ENCODE measurements at regions not wholly inside any gene's neighbourhood (a gene's known extent, or its start where the extent isn't known, plus 50 kb on each side); places are given as distances from the start of the nearest gene placed in this dataset.

DNA sequence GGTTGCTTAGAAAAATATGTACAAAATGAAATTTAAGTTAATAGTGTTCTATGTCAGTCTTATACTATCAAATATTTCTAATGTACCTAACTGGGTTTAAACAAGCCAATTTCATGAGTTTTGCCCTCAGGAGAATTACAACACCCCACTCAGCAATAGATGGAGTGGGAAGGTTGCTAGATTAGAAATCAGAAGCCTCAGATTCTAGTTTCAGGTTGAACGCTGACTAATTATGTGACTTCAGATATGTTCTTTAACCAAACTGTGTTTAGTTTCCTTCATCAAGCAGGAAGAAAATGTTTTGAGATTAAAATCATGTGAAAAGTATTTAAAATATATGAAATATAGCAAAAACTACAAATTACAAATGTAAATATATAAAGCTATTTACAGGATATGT is 133.8 kb upstream of the KCNH7 start:
- intact Hi-C loops (cut with micrococcal nuclease) = no loop called here

DNA sequence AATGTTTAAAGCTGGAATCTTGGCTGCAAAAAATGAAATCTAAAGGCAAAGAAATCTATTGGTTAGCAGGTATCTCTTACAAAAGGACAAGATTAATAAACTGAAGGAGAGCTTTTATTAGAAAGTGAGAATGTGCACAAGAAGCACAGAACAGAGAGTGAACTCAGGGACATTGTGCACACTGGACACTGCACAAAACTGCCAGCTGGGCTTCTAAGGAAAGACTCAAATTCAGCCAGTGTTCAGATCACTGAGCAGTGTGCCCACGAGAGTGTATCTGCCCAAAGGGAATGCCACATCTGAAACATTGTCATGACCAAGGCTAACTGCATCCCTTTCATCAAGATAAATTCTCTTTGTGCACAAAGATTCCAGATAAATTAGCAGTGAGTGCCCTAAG is 129.7 kb upstream of the KCNH7 start:
- intact Hi-C loops (cut with micrococcal nuclease) = no loop called here

DNA sequence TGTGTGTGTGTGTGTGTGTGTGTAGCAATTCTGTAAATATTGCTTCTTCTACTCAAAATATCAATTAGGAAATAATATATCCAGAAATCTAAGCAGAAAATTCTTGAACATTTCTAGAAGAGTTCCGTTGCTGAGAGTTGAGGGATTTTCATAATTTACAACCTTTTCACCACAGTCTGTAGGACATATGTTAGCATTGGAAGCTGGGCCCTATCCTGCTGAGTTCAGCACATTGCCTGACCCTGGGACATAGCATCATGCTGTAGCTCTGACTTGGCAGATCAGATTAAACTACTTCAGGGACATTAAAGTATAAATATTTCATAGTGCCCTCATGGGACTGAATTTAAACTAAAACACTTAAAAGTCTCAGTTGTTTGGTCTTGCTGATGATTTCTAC is 129.2 kb upstream of the KCNH7 start:
- intact Hi-C loops (cut with micrococcal nuclease) = no loop called here

DNA sequence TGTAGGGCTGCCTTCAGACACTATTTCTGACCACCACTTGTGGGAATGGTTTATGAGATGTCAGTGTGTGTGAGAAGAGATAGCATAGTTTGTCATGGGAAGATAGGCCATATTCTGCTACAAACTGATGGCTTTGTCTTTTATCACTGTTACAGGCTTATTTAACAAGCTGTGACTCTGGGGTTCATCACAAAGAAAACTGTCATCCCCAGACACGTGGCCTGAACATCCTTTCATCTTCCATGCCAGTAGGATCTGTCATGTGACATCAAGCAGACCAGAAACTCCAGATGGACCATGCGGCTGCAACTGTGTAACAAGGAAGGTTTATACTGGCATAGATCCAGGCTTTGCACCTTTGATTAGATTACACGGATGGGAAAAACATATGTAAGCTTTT is 128.6 kb upstream of the KCNH7 start:
- intact Hi-C loops (cut with micrococcal nuclease) = no loop called here

DNA sequence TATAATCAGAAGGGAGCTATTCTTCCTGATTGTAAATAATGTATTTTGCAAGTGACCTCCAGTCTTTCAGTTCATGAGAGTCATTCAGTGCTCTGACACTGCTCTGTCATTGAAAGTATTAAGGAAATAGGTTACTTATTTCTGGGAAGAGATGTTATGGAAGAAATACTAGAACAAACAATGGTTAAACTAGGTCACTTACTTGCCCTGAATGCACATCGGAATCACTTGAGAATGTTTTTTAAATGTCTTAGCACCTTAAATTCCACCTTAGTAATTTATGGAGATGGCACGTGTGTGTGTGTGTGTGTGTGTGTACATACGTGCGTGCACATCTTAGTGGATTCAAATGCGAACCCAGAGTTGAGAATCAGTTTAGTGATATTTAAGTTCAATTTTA is 126.6 kb upstream of the KCNH7 start:
- intact Hi-C loops (cut with micrococcal nuclease) = no loop called here

DNA sequence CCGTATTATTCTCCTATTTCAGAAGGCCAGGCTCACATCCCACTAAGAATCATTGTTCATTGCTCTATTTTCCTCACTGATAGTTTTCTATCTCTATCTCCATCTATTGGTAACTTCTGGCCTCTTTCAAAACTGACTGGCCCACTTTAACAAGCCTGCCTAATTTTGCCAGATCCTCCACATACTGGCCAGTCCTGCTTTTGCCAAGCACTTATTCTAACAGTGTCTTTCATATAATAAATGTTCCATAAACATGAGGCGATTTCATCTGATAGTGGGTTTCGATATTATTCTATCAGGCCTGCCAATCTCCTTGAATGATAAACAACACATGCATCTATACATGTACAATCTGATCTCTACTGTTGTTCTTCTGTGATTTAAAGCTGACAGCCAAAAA is 125.9 kb upstream of the KCNH7 start:
- intact Hi-C loops (cut with micrococcal nuclease) = no loop called here

DNA sequence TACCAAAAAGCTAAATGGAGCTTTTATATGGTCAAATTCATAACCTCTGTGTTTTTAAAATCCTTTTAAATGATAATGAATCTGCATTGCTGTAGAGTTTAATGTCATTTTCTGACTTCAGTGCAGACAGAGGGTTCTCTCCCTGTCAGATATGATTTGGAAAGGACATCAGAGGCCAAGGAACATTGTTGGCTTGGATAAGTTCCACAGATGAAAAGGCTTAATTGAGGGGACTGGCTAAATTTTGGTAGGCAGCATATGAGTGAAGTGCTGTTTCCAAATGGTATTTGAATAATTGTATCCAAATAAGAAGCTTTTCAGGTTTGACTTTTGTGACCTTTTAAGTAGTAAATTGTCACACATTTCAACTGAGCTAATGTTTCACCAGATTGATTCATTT is 124.6 kb upstream of the KCNH7 start:
- intact Hi-C loops (cut with micrococcal nuclease) = no loop called here

DNA sequence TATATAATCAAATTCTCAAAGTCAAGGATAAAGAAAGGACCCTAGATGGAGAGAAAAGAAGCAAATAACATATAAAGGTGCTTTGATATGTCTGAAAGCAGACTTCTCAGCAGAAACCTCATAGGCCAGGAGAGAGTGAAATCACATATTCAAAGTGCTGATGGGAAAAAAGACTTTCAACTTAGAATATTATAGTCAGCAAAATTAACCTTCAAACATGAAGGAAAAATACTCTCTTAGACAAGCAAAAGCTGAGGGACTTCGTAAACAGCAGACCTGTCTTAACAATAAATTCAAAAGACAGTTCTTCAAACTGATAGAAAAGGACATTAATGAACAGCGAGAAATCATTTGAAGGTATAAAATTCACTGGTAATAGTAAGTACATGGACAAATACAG is 107.2 kb upstream of the KCNH7 start:
- intact Hi-C loops (cut with micrococcal nuclease) = no loop called here

DNA sequence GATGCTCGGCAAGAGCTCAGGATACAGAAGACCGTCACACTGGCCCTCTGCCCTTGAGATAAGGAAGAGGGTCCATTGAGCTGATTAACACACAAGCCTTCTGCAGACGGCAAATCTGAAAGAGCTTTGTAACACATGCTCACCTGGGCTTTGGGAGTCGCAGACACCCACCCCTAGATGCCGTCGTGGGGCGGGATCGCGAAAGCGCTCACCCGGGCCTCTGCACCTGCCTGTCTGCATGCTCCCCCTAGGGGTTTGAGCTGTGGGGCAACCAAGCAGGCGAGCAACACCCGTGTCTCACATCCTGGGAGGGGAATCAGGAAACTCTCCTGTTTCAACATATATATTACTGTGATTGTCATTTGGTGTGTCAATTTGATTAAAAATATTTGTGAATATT is 99.8 kb upstream of the KCNH7 start:
- intact Hi-C loops (cut with micrococcal nuclease) = no loop called here

DNA sequence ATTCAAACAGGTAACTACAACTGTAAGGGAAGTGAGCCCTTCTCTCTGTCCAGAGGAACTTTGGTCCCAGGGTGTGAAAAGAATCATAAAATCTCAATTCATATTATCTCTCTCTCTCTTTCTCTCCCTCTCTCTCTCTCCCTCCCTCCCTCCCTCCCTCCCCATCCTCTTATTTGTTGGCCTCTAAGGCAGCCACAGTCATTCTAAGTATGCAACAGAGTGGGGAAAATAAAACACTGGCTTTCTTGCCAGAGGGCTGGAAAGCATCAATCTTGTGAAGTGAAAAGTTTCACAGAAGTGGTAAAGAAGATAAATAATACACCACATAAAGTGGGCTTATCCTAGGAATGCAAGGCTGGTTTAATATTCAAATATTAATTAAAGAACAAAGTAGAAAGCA is 95.6 kb upstream of the KCNH7 start:
- intact Hi-C loops (cut with micrococcal nuclease) = no loop called here

DNA sequence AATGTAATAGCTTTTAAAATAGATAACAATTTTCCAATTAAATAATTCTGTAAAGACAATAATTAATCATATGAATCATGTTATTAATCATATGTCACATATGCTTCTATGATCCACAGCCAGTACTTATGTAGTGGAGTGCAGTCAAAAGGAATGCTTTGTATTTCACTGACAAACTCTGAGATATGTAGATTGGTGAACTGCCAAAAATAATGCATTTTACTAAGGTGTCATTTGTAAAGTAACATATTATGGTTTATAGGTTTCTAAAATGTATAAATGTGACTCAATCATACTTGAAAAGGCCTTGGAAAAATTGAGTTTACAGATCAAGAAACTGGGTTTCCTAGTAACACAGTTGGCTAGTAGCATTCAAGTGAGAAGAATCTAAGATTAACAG is 93.8 kb upstream of the KCNH7 start:
- intact Hi-C loops (cut with micrococcal nuclease) = no loop called here

DNA sequence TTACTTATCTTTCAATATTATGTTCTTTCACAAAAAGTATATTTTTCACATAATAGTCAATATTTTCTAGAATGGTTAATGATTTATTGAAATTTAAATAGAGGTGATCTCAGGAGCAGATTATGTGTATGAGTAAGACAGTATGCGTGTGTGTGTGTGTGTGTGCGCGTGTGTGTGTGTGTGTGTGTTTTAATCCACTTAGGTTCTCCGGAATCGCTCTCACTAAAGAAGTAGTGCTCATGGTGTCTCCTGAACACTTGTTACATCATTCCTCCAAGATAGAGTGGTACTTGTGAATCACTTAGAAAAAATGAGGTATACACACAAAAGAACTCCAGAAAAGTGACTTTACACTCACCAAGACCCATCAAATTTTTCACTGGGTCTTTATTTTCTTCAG is 91.0 kb upstream of the KCNH7 start:
- intact Hi-C loops (cut with micrococcal nuclease) = no loop called here

DNA sequence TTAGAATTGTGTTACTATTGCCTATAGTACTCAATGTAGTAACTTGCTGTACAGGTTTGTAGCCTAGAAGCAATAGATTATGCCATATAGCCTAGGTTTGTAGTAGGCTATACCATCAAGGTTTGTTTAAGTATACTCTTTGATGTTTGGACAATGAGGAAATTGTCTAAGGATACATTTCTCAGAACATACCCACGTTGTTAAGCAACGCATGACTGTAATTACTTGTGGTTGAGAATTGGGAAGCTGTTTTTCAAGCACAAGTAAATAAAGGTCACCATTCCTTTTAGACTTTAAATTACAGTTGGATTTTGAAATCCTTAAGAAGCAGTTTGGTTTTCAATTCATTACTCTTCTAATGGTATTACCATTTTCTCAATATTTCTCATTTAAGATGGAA is 89.8 kb upstream of the KCNH7 start:
- intact Hi-C loops (cut with micrococcal nuclease) = no loop called here

DNA sequence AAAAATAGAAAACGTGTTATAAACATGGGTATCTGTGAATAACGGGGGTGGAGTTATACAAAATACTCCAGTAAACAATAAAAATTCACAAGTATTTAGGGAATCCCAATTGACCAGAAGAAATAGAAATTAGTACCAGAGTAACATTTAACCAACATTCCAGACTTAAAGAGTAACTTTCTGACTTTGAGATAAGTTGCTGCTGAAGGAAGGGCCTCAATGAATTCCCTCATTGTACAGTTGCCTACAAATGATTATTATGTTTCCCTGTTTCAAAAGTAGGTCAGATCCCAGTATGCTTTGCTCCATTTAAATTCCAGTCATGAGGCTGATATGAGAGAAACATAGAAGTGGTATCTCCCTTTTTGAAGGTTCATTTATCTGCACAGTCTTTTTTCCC is 88.3 kb upstream of the KCNH7 start:
- intact Hi-C loops (cut with micrococcal nuclease) = no loop called here

DNA sequence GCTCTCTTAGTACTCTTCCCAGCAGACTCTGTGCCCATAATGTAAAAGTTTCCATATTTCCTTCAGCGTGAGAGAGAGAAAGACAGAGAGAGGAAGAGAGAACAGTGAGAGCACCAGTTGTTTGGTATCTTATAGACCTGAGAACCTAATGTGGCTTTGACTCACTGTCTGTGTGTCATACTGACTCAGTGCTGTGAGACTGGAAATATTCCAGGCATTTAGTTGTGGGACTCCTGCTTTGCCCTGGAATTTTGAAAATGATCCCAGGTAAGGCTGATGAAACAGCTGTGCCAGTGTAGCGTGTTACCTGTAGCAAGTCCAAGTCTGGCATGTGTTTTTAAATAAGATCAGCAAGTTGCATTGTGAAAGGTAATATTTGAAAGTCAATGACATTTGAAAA is 87.9 kb upstream of the KCNH7 start:
- intact Hi-C loops (cut with micrococcal nuclease) = no loop called here

DNA sequence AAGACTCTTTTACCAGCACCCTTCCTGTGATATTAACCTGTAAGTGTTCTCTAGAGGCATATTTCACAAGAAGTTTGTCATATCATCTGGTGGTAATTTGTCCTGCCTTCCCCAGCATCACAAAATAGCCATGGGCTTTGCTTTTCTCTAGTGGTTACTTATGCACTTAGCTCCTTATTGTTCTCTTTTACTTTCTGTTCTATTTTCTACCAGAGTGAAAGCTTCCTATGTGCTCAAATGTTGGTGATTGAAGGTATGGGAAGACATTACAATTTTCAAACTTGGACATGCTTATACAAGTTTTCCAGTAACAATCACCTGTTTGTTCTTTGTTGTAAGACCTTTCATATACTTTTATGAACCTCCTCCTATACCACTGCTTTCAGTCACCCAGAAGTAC is 87.0 kb upstream of the KCNH7 start:
- intact Hi-C loops (cut with micrococcal nuclease) = no loop called here

DNA sequence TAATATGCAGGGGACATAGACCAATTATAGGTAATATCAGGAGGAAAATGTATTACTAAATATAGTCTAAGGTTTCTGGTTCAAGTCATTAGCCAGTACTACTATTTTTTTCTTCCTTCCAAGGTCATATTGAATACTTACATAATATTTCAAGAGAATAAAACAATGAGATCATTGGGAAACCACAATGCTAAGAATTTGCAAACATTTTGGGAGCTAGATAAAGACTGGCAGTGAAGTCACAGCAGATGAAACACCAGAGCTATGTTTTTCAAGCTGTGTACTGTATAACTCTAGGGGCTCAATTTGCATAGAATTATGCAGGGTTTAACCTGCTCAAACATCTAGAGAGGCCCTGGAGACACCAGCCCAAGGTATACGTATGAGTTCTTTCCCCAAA is 80.5 kb upstream of the KCNH7 start:
- intact Hi-C loops (cut with micrococcal nuclease) = no loop called here

DNA sequence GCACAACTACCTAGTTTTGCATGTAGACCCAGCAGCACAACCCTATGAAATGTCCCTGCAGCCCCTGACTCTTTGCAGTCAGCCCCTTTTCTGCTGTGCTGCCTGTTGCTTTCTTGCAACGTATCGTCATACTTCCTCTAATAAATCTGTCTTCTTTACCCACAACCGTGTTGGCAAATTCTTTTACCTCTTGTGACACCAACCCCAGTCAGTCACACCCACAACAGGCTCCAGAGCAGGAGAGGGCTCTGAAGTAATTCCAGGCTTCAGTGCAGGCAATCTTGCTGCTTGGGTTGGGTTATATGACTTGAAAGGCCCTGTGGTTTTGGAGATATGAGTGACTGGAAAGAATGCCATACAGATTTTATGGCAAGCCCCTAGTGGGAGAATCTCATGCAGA is 79.1 kb upstream of the KCNH7 start:
- intact Hi-C loops (cut with micrococcal nuclease) = no loop called here

DNA sequence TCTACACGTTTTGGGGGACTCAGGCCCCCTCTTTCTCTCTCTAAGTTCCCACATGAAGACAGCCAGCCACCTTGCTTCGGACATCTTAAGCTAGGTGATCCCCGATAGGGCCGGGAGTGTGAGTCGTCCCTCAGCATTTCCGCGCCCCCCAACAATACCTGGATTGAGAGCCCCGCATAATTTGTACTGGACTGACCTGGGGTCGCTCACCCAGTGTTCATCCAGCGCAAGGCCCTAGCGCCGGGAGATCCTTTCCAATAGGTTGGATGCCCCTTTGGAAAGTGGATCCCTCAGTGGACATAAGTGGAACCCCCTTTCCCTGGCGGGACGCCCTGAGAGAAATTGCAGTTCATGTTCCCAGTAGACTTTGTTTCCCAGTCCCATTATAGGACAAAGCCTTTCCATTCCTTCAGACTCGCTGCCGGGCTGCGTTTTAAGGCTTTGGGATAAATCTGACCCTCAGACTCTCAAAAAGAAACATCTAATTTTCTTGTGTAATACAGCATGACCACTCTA is 77.8 kb upstream of the KCNH7 start:
- intact Hi-C loops (cut with micrococcal nuclease) = no loop called here

DNA sequence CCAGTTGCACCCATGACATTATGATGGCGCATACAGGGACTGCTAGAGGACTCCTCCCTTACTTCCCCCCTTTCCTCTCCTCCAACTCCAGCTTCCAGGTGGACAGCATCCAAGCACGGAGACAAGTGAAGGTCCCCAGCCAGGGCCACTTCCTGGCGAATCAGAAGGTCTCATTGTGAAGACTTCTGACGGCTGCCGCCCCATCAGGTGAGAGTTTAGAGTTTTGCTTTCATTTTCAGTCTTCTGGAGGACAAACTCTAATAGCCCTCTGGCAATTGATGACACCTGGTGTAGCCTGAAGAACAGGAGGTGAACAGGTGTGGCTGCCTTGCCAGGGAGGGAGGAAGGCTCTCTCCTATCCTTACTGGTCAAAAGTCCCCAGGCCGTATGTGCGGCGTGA is 77.3 kb upstream of the KCNH7 start:
- intact Hi-C loops (cut with micrococcal nuclease) = no loop called here

DNA sequence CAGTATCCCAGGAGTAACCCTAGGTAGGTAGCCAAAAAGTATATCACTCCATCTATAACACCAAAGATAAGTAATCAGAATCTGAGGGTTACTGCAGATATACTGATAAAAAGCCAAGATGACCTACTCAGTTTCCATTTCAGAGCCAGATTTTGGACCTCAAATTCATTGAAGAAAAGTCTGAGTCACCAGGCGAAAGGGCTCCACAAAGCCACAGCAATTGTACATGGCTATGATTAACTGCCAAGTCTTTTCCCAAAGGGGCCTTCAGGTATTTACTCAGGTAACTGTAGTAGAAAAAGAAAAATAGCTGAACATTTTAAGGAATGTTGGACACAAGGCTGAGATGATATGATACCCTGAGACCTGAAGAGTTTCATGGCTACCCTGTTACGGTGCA is 75.6 kb upstream of the KCNH7 start:
- intact Hi-C loops (cut with micrococcal nuclease) = no loop called here

DNA sequence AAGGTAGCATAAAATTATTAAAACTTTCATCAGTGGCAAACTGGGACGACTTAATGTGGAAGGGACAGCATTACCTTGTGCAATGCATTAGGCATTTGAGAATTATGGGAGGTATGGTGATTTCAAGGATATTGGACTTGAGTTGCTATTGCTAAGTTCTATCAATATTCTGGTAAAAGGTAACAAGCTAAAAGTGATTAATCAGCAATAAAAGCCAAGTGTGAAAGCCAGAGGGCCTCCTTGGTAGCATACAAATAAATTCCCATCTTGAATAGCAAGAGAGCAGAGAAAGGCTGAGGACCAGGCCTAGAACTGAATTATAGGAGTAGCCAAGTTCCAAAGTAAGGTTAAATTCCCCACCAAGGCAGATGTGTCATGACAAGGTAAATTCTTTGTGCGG is 74.2 kb upstream of the KCNH7 start:
- intact Hi-C loops (cut with micrococcal nuclease) = no loop called here

DNA sequence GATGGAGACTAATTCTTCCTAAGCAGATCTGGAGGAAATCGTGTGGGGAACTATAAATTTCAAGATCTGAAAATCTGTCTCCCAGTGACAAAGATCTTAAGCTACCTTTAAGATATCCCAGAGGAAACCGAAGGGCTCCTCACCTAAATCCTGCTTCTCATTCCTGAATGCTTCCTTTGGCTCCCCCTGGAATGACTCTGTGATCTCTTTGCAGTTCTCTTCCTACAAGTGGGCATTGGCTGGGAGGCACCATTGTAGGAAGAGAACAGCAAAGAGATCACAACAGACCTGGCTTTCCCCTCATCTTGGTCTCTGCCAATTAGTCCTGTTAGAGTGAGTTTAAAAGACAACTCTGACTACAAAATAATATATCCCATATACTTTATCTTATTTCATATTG is 70.0 kb upstream of the KCNH7 start:
- intact Hi-C loops (cut with micrococcal nuclease) = no loop called here

DNA sequence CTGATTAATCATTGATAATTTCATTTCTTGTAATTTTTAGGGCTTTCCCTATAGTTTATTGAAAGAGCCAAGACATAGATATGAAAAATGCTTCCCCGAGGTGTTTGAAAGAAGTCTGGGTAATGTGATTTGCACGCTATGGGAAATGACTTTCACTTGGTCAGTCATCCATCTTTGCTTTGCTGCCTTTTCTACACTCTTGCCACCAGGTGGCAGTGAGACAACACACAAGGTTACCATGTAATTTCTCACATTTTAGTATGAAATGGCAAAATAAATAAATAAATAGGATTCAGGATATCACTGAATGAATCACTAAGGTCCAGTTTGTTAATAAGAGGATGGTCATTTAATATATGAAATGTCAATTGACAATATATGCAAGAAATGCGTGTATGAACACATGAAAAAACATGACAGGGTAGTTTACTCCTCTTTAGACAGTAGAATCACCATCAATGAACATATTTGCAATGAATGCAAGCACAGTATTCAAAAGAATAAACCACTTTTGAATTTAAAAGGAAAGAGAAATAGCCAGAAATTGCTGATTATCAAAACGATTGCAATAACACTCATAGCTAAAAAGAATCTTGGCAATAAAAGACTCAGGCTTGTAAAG is 52.2 kb upstream of the KCNH7 start:
- intact Hi-C loops (cut with micrococcal nuclease) = loop anchor here (2.0 kb wide), 1 partner anchor 242 kb away; no protein-coding TSS in a partner anchor

Measured in T-helper 2 cell treated with Interferon-gamma antibody and Interleukin-4, amounts not matched to agents 100 ng/mL and 5 ng/mL, for 36 hours (primary cell).